ENCODE measurements at regions not wholly inside any gene's neighbourhood (a gene's known extent, or its start where the extent isn't known, plus 50 kb on each side); places are given as distances from the start of the nearest gene placed in this dataset.

DNA sequence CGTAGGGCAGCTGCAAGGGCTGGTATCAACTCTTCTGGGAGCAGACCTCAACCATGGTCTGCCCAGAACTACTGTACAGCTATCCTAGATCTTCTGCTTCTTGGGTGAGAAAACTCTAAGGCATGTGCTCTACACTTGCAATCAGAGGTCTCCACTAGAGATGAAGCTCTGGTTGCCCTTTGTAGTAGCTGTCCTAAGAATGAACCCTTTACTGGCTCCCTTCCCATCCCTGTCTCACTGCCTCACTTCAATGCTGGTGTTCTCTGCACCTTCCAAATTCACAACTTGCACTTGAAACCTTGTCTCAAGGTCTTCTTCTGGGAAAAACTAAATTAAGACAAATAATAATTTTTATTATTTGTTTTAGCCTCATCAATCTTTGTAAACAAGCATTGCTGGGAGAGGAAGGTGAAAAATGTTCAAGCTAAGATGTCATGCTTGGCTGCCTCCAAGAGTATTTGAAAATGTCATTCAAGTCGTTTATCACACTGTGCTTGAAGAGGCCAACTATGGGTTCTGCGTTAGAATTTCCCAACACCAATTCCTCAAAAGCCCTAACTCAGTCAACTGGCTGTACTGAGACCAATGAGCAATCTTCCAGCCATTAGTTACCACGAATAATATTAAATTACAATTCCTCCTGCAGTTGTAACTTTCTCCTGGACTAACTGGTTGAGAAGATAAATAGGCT lies 216.9 kb upstream of the ADRA1D start:
- TF ChIP-seq POLR2A (IDR thresholded peaks at IDR 0.05; ENCODE audit: borderline replicate concordance, extremely low read depth, insufficient read depth, insufficient read length) = no peak
- TF ChIP-seq SRF (IDR thresholded peaks at IDR 0.05; ENCODE audit: low read depth) = no peak
- no peak for TF ChIP-seq RAD21 (IDR thresholded peaks at IDR 0.05; ENCODE audit: low read depth)
- TF ChIP-seq MAX (IDR thresholded peaks at IDR 0.05) = no peak
- TF ChIP-seq, protein P1, sequence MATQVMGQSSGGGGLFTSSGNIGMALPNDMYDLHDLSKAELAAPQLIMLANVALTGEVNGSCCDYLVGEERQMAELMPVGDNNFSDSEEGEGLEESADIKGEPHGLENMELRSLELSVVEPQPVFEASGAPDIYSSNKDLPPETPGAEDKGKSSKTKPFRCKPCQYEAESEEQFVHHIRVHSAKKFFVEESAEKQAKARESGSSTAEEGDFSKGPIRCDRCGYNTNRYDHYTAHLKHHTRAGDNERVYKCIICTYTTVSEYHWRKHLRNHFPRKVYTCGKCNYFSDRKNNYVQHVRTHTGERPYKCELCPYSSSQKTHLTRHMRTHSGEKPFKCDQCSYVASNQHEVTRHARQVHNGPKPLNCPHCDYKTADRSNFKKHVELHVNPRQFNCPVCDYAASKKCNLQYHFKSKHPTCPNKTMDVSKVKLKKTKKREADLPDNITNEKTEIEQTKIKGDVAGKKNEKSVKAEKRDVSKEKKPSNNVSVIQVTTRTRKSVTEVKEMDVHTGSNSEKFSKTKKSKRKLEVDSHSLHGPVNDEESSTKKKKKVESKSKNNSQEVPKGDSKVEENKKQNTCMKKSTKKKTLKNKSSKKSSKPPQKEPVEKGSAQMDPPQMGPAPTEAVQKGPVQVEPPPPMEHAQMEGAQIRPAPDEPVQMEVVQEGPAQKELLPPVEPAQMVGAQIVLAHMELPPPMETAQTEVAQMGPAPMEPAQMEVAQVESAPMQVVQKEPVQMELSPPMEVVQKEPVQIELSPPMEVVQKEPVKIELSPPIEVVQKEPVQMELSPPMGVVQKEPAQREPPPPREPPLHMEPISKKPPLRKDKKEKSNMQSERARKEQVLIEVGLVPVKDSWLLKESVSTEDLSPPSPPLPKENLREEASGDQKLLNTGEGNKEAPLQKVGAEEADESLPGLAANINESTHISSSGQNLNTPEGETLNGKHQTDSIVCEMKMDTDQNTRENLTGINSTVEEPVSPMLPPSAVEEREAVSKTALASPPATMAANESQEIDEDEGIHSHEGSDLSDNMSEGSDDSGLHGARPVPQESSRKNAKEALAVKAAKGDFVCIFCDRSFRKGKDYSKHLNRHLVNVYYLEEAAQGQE (IDR thresholded peaks at IDR 0.05; ENCODE audit: low read depth) = no peak
- TF ChIP-seq, protein P2, sequence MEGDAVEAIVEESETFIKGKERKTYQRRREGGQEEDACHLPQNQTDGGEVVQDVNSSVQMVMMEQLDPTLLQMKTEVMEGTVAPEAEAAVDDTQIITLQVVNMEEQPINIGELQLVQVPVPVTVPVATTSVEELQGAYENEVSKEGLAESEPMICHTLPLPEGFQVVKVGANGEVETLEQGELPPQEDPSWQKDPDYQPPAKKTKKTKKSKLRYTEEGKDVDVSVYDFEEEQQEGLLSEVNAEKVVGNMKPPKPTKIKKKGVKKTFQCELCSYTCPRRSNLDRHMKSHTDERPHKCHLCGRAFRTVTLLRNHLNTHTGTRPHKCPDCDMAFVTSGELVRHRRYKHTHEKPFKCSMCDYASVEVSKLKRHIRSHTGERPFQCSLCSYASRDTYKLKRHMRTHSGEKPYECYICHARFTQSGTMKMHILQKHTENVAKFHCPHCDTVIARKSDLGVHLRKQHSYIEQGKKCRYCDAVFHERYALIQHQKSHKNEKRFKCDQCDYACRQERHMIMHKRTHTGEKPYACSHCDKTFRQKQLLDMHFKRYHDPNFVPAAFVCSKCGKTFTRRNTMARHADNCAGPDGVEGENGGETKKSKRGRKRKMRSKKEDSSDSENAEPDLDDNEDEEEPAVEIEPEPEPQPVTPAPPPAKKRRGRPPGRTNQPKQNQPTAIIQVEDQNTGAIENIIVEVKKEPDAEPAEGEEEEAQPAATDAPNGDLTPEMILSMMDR (IDR thresholded peaks at IDR 0.05 in 2 of 3, conservative IDR thresholded peaks at IDR 0.05 in 1 of 3; ENCODE audit: borderline replicate concordance in 1 of 3, insufficient read depth in 1 of 3, low read depth in 2 of 3, low read length in 2 of 3) = no peak
- TF ChIP-seq EZH2phosphoT487 (IDR thresholded peaks at IDR 0.05; ENCODE audit: borderline replicate concordance) = no peak
